CMK (cell line): ENCODE measurements at regions not wholly inside any gene's neighbourhood (a gene's known extent, or its start where the extent isn't known, plus 50 kb on each side); places are given as distances from the start of the nearest gene placed in this dataset.

Experiments used
- DNase-seq: peaks from one replicate; pipeline ENCODE4 v3.0.0-alpha.2; 2010; ENCODE audit warnings: low read depth

DNA sequence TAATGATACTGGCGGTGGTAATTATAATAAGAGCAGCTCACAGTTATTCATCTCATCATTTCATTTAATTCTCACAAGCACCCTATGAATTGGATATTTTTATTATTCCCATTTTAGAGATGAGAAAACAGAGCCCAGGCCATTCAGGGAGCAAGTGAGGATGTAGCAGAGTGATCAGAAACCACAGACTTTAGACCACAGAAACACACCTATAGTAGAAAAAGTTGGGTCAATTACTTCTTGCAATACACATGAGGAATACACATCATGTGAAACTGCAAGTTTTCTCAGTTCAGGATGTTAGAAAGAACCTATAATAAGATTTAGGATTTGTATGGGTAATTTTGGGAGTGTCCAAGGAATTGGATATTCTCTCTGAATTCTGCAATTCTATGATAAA is 278.0 kb downstream of the ADRA2A start:
- no peak for DNase-seq

DNA sequence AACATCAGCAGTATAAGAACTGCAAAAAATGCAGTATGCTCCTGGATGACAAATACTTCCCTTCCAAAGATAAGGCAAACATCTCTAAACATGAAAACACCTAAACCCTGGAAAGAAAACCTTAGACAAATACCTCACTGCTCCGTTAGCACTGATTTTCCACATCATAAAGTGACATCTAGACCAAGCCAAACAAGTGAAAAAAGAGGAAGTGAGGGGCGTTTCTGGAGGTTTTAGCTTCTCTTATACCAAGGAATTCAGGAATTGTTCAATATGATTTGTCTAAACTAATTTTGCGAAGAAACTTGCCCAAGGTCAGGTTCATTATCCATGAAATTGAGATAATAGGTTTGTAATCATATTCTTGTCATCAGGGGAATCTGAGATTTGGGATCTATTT is 279.7 kb downstream of the ADRA2A start:
- DNase-seq = no peak

DNA sequence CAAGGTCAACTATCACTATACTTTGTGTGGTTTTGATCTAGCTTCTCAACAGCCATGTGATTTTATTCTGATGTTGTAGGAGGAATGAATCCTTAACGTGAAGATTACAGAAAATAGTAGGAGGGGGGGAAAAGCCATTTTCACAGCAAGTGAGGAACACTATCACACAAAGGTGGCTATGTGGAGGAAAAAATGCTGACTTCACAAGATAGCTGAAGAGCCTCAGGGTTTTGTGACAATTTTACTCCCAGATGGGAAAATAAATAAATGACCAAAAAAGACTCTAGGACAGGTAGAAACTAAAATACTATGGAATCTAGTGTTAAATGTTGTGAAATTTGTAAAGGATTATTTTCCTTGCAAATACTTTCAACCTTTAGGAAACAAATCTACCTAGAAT is 281.0 kb downstream of the ADRA2A start:
- no peak for DNase-seq

DNA sequence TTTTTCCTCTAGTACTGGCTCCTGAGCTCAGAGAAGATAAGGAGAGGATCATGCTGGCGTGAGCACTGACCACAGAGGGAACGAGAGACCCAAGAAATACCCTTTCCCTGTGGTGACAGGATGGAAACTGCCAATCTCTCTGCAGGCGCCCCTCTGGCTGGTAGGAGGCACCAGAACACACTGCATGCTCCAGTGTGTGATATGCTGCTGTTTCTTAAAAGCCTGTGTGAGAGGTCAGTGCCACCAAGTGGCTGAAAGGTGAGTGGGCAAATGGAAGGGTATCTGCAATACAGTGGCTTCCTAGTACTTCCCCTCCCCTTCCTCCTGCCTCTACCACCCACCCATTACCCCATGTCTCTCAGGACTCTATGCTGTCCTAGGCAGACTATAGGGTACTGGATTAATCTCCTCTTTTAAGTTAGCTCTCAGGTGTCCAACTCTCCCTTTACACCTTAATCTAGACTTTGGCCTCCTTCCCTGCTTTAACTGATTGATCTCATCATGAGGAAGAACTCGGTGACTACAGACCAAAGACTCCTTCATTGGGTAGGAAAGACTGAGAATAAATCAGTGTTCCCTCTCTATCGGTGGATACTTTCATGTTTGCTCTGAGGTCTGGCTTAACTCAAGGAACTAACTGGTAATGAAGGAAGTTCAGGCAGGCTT is 283.6 kb downstream of the ADRA2A start:
- peak; percentile 5 for DNase-seq

DNA sequence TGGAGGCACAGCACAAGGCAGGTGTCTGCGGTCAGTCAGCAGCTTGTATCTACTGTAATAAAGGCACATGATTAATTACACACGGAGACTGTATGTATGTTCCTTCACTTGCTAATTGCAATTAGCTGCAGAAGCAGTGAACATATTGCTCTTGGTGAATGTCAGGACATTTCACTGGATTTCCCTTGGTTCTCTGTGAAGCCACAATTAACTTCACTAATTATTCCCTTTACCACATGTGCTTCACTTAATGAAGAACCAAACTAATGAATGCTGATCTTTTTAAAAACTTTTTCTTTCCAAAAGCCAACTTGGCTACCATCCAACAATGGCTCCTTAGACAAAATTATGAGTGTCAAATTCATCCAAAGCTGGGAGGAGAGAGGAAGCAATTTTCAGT is 290.7 kb downstream of the ADRA2A start:
- DNase-seq = no peak

DNA sequence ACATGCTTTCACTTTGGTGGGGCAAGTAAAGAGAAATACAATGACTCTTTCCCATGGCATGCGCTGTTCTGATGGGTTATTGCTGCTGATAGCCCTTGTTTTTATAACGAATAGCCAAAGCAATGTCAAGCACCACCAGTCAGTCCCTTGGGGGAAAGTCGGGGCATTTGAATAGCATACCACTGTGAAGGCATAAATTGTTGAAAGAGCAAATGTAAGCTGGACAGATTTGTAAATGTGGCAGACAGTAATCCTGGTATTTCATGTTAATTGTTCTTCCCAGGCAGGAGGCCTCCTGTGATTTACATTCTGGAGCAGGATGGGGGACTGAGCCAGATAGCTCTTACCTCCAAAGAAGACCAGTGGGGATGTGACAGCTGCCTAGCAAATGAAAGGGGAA is 293.3 kb downstream of the ADRA2A start:
- no peak for DNase-seq

DNA sequence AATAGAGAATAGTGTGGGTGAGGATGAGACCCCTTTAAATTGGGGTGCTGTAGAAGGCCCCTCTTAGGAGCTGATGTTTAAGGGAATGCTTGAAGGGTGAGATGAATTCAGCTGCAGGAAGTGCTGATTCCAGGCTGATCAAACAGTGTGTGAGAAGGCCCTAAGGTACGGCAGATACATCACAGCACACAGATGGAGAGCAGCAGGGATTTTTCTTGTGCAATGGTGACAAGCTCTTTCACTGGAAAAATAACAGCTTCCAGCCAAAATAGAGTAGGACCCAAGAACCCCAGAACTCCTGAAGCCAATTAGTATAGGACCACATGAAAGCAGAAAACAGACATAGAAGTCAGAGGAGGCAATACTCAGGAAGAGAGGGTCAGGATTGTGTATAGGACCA is 296.9 kb downstream of the ADRA2A start:
- no peak for DNase-seq

DNA sequence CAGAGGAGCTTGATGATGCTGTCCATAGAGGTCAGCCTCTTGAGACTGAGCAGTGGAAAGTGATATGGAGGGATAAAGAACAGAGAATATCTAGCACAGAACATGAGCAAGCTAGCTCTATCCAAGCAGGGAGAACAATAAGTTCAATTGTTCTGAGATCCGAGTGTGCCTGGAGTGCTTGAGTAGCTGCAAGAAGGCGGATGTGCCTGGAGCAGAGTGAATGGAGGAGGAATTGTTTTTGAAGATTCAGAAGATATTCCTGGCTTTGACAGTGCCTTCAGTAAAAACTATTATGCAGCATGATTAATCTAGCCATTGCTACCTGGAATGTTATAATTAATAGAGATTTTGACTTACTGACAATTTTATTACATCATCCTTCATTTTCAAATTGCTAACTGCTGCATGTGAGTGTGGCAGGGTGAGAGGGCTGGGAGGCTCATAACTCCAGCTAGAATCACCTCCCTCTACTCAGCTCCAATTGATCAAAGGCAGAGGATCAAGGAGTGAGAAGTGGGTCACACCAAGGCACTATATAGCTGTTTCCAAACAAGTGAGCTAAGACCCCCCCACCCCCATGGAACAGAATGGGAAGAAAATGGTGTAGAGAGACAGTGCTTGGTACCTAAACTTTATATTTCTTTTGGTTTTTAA is 302.8 kb downstream of the ADRA2A start:
- no peak for DNase-seq

DNA sequence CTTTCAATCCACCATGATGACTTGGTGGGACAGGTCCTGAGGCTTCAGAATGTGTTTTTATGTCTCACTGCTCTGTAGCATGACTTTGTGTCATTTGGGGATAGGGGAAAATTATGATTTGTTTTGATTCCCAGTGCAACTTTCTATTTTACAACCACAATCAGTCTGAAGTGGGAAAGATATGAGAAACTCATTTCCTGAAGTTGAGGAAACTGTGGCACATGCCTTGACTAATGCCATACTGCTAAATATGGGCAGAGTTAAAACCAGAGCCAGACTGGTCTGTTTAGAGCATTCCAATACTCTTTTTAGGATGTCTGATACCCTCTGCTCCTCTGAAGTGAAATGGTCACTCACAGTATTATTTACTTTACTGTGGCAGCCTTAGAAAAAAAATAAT is 307.7 kb downstream of the ADRA2A start:
- no peak for DNase-seq

DNA sequence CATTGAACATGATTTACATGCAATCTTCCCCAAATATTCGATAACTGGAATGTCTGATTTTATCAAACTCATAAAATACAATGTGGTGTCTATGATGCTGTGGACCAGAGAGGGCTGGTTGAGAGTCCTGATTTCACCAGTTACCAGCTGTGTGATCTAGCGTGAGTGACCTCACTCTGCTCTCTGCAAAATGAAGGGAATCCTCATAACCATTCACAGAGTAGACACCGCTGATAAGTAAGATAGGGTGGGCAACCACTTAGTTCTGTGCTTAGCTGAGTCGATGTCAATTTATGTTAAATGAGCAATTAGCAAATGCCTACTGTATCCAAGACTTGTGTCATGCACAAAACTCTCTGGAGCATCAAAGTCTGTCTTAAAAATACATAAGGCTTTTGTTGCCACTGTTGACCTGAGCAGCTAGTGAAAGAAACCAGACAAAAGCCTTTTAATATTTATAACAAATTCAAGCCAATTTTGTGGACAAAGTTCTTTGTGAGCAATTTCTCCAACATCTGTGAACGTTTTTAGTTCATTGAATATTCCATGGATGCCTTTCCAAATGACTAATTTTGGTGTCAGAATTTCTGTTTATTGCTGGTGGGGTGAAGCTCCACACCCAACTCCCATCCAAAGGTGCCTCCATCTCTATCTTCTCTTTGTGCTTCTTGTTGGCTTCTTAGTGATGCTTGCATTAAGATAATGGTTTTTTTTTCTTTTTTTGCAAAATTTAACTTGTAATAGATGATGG is 314.2 kb downstream of the ADRA2A start:
- DNase-seq = no peak

DNA sequence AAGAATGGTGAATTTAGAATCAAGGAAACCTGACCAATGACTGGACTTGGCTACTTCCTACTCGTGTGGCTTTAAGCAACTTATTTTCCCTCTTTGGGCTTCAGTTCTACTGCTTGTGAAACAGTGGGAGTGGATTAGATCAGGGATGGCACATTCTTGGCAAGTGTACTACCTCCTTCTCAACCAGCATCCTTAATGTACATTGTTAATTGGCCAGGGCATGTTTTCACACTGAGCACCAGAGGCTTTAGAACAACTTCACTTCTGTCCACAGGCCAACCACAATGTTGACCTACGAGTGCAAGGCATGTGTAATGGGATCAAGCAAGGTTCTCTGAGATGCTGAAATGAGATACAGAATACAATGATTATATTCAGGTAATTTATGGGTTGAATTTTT is 315.3 kb downstream of the ADRA2A start:
- no peak for DNase-seq

DNA sequence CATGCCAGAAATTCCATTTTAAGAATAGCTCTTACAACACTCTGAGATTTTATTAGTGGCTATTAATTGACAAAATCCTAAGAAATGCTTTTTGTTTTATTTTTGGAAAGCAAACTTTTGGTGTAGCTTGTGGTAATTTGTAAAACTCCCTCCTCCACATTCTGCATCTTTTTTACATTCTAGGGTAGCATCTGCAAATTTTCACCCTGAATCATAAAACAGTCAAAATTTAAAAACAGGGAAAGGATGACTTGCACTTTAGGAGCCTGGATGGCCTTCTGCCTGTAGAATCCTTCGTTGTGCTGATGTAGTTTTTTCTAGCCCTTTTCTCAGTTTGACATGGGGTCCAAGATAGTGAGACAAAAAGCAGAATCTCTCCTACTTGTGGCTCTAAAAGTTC is 316.1 kb downstream of the ADRA2A start:
- no peak for DNase-seq

DNA sequence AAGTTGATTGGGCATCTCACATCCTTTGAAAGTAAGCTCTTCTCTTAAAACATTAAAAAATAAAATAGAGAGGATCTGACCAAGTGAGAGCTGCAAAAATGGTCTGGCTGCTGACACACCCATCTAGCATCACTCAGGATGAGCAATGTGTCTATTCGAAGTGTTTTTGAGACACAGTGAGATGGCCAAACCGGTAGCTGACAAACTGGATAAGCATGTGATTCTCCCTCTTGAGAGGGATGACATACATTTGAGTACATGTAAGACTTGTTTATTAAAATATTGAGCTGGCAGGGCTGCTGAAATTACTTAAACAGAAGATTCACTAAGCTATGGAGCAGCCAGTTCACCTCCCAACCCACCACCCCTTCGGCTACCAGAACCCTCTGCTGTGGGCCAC is 333.9 kb downstream of the ADRA2A start:
- no peak for DNase-seq

DNA sequence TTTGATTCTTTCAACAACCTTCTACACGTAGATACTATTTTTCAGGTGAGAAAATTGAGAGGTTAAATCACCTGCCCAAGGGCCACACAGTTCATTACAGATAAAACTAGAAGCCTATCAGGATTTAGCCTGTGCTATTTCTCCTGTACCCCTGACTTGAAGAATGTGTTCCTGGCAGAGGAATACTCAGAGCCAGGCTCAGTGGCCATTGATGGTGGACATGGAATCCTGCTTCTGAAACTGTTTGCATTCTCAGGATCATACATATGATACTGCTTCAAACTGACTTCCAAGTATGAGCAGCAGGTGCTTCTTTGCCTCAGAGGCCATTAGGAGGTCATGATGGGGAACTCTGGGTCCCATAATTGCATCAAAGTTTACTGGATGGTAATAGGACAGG is 348.6 kb downstream of the ADRA2A start:
- DNase-seq = no peak

DNA sequence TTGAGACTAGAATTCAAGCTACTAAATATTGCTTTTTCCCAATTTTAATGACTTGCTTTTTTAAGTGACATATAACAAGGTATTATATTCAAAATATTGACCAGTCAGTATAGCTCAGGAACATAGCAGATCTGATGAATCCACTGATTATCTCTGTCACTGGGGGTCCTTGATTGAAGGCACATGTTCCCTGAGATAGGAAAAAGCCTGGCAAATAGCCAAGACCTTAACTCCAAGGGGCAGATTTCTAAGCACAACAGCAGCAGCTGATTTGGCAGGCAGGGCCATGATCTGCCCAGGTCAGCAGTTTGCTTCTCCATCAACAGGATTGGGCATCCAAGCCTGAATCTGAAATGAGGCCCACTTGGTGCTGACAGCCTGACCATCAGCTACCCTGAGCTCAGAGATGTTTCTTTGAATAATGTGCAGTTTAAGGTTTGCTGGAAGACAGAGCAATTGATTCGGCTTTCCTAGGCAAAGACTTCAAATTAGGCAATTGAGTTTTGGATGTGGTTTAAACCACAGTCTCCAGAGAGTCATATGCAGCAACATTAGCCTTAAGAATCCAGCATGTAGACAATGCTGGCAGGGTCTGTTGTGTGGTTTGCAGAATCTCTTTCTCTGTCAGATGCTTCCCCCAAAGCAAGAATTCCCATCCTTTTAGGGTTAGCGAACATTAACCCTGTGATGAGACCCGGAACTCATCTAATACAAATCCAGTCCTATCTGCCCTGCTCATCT is 352.6 kb downstream of the ADRA2A start:
- DNase-seq = no peak

DNA sequence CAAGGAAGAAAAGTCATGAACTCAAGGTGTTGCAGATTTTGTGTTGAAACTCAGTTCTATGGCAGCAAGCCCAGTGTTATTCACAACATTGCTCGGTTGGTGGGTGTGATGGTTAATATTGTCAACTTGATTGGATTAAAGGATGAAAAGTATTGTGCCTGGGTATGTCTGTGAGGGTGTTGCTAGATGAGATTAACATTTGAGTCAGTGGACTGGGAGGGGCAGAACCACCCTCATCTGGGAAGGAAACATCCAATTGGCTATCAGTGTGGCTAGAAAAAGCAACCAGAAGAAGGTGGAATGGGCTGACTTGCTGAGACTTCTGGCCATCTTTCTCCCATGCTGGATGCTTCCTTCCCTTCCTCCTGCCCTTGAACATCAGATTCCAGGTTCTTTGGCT is 353.2 kb downstream of the ADRA2A start:
- DNase-seq = no peak

DNA sequence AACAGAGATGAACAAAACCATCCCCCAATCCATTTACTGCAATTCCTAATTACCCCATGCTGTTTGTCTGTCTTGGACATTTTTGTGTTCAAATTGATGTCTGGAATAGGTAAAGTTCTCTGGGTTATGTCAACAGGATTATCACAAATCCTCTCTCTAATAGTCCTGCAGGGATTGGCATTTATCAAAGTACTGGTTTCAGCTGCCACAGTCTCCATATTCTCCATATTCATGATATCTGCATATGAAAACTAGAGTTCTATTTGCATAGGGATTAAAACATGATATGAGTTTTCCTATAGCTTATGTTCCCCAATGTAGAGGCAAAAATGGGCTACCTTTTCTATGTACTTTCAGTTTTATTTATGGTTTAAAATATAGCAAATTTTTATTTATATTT is 355.8 kb downstream of the ADRA2A start:
- no peak for DNase-seq

DNA sequence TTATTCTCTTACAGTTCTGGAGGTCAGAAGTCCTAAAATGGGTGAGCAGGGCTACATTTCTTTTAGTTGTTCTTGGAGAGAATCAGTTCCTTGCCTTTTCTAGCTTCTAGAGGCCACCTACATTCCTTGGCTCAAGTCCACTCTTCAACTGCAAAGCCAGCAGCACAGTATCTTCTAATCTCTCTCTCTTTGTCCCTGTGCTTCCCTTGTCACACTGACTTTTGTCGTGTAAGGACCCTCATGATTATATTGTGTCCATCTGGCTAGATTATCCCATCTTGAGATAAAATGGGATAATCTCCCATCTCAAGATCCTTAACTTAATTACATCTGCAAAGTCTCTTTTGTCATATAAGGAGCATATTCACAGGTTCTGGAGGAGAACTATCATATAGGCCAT is 359.0 kb downstream of the ADRA2A start:
- no peak for DNase-seq

DNA sequence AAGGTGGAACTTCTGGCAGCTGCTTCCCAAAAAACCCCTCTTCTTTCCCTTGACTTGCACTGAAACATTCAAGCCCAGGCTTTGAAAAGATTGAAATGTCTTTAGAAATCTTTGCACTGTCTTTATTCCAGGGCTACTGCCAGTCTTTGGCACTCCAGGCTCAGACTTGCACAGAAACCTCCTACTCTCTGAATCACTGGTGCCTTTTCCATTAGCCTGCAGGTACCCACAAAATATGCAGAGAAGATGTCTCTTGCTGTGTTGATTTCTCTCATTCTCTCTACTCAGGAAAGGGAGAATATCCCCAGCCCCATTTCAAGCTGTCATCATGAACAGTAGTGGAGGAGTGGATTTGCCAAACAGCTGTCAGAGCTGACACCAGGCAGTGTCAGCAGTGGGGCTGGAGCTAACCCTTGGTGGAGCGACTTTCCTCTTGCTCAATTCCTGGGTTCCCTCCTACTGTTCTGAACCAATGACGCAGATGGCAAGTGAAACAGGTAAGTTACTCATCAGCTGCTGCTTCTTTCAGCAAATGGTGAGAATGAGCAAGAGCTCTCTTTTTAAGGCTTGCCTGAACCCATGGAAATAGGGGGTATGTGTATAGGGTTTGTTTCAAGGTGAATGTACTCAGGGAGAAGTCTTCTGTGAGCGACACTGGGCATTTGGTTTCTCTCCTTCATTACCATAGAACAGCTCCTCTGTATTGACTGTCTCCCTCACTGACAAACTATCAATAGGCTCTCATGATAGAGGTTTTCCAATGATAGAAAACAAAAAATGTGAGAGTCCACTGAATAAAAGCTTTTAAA is 362.4 kb downstream of the ADRA2A start:
- no peak for DNase-seq

DNA sequence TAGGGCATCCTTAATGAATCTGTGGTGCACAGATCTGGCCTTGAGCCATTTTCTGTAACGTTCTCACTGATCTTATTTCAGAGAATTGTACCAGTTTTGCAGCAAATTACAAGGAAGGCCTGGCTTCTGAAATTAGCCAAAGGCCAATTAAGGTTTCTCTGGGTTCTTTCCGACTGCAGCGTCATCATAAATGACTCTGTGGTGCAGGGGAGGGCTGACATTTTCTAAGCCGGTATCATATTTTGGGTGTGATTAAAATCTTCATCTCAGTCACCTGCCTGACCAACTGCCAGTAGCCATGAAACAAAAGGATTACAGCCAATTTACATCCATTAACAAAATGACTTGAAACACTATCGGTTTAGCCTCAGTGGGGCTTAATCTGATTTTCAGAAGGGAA is 363.7 kb downstream of the ADRA2A start:
- no peak for DNase-seq

DNA sequence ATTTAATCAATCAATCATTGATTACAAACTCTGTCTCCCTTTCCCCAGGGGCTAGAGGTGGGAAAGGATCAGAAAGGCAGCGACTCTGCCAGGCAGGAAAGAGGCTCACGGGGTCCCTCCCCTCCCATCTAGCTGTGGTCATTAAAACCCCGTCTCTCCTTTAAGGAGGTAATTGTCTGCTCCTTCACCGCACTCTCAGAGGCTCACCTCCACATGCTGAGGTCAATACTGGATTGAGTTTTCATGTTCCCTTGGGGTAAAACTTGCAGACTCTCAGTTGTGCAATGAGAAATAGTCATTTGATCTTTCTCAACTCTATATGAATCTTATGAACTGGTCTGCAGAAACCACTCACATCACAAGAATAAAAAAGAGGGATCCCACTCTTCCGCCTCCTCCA is 368.8 kb downstream of the ADRA2A start:
- DNase-seq = no peak

DNA sequence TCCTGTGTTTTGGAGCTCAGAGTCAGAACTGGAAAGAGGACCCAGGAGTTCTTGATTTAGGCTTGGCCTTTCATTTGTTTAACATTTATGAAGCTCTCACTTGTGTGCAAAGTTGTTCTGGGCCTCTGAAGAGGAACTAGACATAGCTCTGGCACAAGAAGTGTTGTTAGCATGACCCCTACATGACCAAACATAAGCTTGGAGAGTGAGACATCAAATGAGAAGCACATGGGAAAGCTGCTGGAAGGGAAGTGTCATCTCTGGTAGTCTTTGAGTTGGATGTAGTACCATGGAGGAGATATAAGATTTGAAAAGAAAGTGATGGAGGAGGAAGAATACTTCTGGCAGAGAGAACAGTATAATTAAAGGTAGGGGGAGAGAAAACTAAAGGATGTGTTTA is 370.1 kb downstream of the ADRA2A start:
- no peak for DNase-seq
